HCT116 (cell line): ENCODE measurements at regions not wholly inside any gene's neighbourhood (a gene's known extent, or its start where the extent isn't known, plus 50 kb on each side); places are given as distances from the start of the nearest gene placed in this dataset.

Experiments
- ATAC-seq: fragments of 200-7000 bp; cut with Tn5 transposase; 2 replicates; pipeline ENCODE4 v1.9.1; 2020; ENCODE audit warnings: mild to moderate bottlenecking, moderate library complexity
- BruUV-seq: library from RNA; stranded (reverse); fragments of 400-500 nt; replicated peaks from 2 replicates; lab custom pipeline; 2021; lab: Mats Ljungman, UMichigan
- CTCF ChIA-PET: fragments of 300-600 bp; sonication (Branson Sonifier 250); formaldehyde crosslinking; loops from one replicate; lab custom pipeline; 2021; ENCODE audit warnings: antibody characterized with exemption; lab: Charles Lee
- POLR2A ChIA-PET: fragments of 300-600, 350-600 bp; sonication (Branson Sonifier 250); formaldehyde crosslinking; loops from one replicate; lab custom pipeline; 2021; ENCODE audit warnings: antibody characterized with exemption; lab: Charles Lee
- RAD21 ChIA-PET, 2 experiments: fragments of 300-600 bp; sonication (Branson Sonifier 250); formaldehyde crosslinking; loops; one replicate each; lab custom pipeline; 2023; ENCODE audit warnings: low total read pairs in 2 of 2; ENCODE audit not compliant: uncharacterized antibody in 2 of 2, unreplicated experiment in 2 of 2, low non-redundant PET in 1 of 2; lab: Charles Lee
- DNase-seq: peaks from one replicate; pipeline ENCODE4 v3.0.0-alpha.2; 2010; ENCODE audit warnings: low read depth, low spot score
- H2AFZ ChIP-seq: fragments of 200-600 bp; shearing (Covaris generic), sonication (generic); 2 replicates; pipeline ENCODE4 v1.6.1; 2017; ENCODE audit warnings: low read depth, mixed run types, mixed read lengths, antibody characterized with exemption, low read length; ENCODE audit not compliant: poor library complexity, severe bottlenecking
- H3K27ac ChIP-seq: 2 replicates; pipeline ENCODE4 v1.5.1; 2012; ENCODE audit warnings: low read depth, low read length
- H3K27me3 ChIP-seq: fragments of 200-600 bp; sonication (generic); 2 replicates; pipeline ENCODE4 v1.6.1; 2016; ENCODE audit warnings: mixed run types, low read length, mixed read lengths; ENCODE audit not compliant: insufficient read depth
- H3K36me3 ChIP-seq, 2 experiments: fragments of 200-500 bp in 1 of 2; fragments of 200-600 bp in 1 of 2; sonication (Bioruptor generic) in 1 of 2; sonication (generic) in 1 of 2; 2 replicates each; pipeline versions ENCODE4 v1.5.1 to v1.6.1; 2014 to 2016; ENCODE audit warnings: low read length in 2 of 2, inconsistent platforms in 1 of 2, mixed read lengths in 1 of 2, mixed run types in 1 of 2; ENCODE audit not compliant: insufficient read depth in 2 of 2, control insufficient read depth in 1 of 2
- H3K4me1 ChIP-seq, 2 experiments: fragments of 200-600 bp in 1 of 2; sonication (generic) in 1 of 2; 2 replicates each; pipeline versions ENCODE4 v1.5.1 to v1.6.1; 2012 to 2017; ENCODE audit warnings: low read length in 2 of 2, inconsistent platforms in 1 of 2, mild to moderate bottlenecking in 1 of 2, mixed read lengths in 1 of 2, mixed run types in 1 of 2, moderate library complexity in 1 of 2; ENCODE audit not compliant: insufficient read depth in 2 of 2, control insufficient read depth in 1 of 2
- H3K4me2 ChIP-seq: fragments of 200-600 bp; sonication (generic); 2 replicates; pipeline ENCODE4 v1.6.1; 2017; ENCODE audit warnings: mixed run types, low read length, mixed read lengths
- H3K4me3 ChIP-seq, 2 experiments: fragments of 200-600 bp in 1 of 2; sonication (generic) in 1 of 2; replicated peaks in 1 of 2; 2 replicates each; pipeline ENCODE4 v1.5.1; 2011 to 2016; ENCODE audit warnings: low read length in 2 of 2, control low read depth in 1 of 2, low read depth in 1 of 2, mild to moderate bottlenecking in 1 of 2, mixed read lengths in 1 of 2, mixed run types in 1 of 2
- H3K79me2 ChIP-seq: fragments of 200-600 bp; sonication (generic); 2 replicates; pipeline ENCODE4 v1.6.1; 2017; ENCODE audit warnings: mild to moderate bottlenecking, mixed run types, low read length, moderate library complexity, mixed read lengths; ENCODE audit not compliant: insufficient read depth
- H3K9ac ChIP-seq: fragments of 200-600 bp; sonication (generic); 2 replicates; pipeline ENCODE4 v1.6.1; 2016; ENCODE audit warnings: low read length, mixed read lengths
- H3K9me2 ChIP-seq: fragments of 200-600 bp; sonication (generic), shearing (Covaris generic); 2 replicates; pipeline ENCODE4 v1.6.1; 2017; ENCODE audit warnings: mixed run types, mild to moderate bottlenecking, moderate library complexity; ENCODE audit not compliant: insufficient read depth
- H3K9me3 ChIP-seq, 2 experiments: fragments of 200-500 bp in 1 of 2; fragments of 200-600 bp in 1 of 2; sonication (Bioruptor generic) in 1 of 2; sonication (generic) in 1 of 2; 2 replicates each; pipeline ENCODE4 v1.6.1; 2014 to 2017; ENCODE audit warnings: low read length in 2 of 2, mixed read lengths in 2 of 2, inconsistent platforms in 1 of 2, low read depth in 1 of 2, mild to moderate bottlenecking in 1 of 2, mixed run types in 1 of 2, moderate library complexity in 1 of 2; ENCODE audit not compliant: control insufficient read depth in 1 of 2, insufficient read depth in 1 of 2
- H4K20me1 ChIP-seq: fragments of 200-600 bp; sonication (generic), shearing (Covaris generic); 2 replicates; pipeline ENCODE4 v1.6.1; 2017; ENCODE audit warnings: mixed run types, mild to moderate bottlenecking, moderate library complexity; ENCODE audit not compliant: insufficient read depth
- ATF3 ChIP-seq: IDR thresholded peaks from 2 replicates; pipeline ENCODE4 v1.6.1; 2012
- EZH2 ChIP-seq: fragments of 200-600 bp; sonication (generic); IDR thresholded peaks from 2 replicates; pipeline ENCODE4 v1.6.1; 2017; ENCODE audit warnings: antibody characterized with exemption, mixed run types
- EZH2phosphoT487 ChIP-seq: fragments of 200-600 bp; IDR thresholded peaks from 2 replicates; pipeline ENCODE4 v1.6.1; 2018; ENCODE audit warnings: antibody characterized with exemption, borderline replicate concordance
- FOSL1 ChIP-seq: IDR thresholded peaks from 2 replicates; pipeline ENCODE4 v1.6.1; 2012; ENCODE audit warnings: low read depth
- REST ChIP-seq: IDR thresholded peaks from 2 replicates; pipeline ENCODE4 v1.6.1; 2012; ENCODE audit warnings: low read depth
- SIN3A ChIP-seq: IDR thresholded peaks from 2 replicates; pipeline ENCODE4 v1.6.1; 2012; ENCODE audit warnings: low read depth
- SRF ChIP-seq: IDR thresholded peaks from 2 replicates; pipeline ENCODE4 v1.6.1; 2012; ENCODE audit warnings: low read depth
- TCF7L2 ChIP-seq: IDR thresholded peaks from 2 replicates; pipeline ENCODE4 v1.7.0; 2011; ENCODE audit warnings: borderline replicate concordance, inconsistent platforms; ENCODE audit not compliant: insufficient read depth, insufficient read length; ENCODE audit errors: extremely low read depth
- ZFX ChIP-seq: fragments of 450-650 bp; IDR thresholded peaks from 2 replicates; pipeline ENCODE4 v1.6.1; 2017
- ZNF274 ChIP-seq: fragments of 200-500 bp; sonication (Bioruptor generic); IDR thresholded peaks from 2 replicates; pipeline ENCODE4 v1.6.1; 2014; ENCODE audit warnings: mild to moderate bottlenecking, low read depth, low read length, inconsistent platforms
- intact Hi-C: fragments of 100-400 bp; cut with micrococcal nuclease; formaldehyde crosslinking; loops from 2 replicates; pipeline ENCODE4 v1.10.0; 2022

GRCh38 chr6:139967497-139967896, 593.0 kb upstream of the CITED2 start:
- Histone ChIP-seq H3K4me2 (no peak overlapping the region), H3K9ac (no peak overlapping the region), H3K79me2 (no peaks in the 10 kb centered on the region), H3K4me3 (no peak overlapping the region), H3K36me3 (no peaks in the 10 kb centered on the region), H3K9me3 (no peaks in the 10 kb centered on the region), H3K27ac (no peak overlapping the region), H3K4me1 (no peaks in the 10 kb centered on the region; a peak in 1 of 4 replicates), H2AFZ (no peak overlapping the region), H3K9me2 (no peaks in the 10 kb centered on the region), H4K20me1 (no peaks in the 10 kb centered on the region), H3K27me3 (no peaks in the 10 kb centered on the region)
- TF ChIP-seq TCF7L2 (no peak), EZH2phosphoT487 (no peak), ATF3 (no peak), SIN3A (no peak), REST (no peak), FOSL1 (no peak), EZH2 (no peak), SRF (no peak), ZFX (no peak), ZNF274 (no peak)
- ChIA-PET POLR2A (no interaction called here), CTCF (no interaction called here), RAD21 (no interaction called here)
- ATAC-seq (no peak), DNase-seq (no peak)
- BruUV-seq, result no TSS peak
- intact Hi-C loops, result no loop called here
